HUES6 (cell line): ENCODE measurements at regions not wholly inside any gene's neighbourhood (a gene's known extent, or its start where the extent isn't known, plus 50 kb on each side); places are given as distances from the start of the nearest gene placed in this dataset.

Experiments
- H3K27ac ChIP-seq: 2 replicates; pipeline ENCODE4 v1.7.0; 2013; ENCODE audit warnings: low read depth, mild to moderate bottlenecking, low read length, inconsistent platforms
- H3K27me3 ChIP-seq: 2 replicates; pipeline ENCODE4 v1.6.1; 2013; ENCODE audit warnings: low read length; ENCODE audit not compliant: control insufficient read depth, insufficient read depth
- H3K36me3 ChIP-seq: 2 replicates; pipeline ENCODE4 v1.6.1; 2013; ENCODE audit warnings: low read length; ENCODE audit not compliant: control insufficient read depth, insufficient read depth
- H3K4me1 ChIP-seq: 2 replicates; pipeline ENCODE4 v1.6.1; 2013; ENCODE audit warnings: low read length; ENCODE audit not compliant: control insufficient read depth, insufficient read depth
- H3K4me3 ChIP-seq: 2 replicates; pipeline ENCODE4 v1.5.1; 2013; ENCODE audit warnings: low read depth, low read length
- H3K9ac ChIP-seq: one replicate; pipeline ENCODE4 v1.6.1; 2013; ENCODE audit warnings: mild to moderate bottlenecking, low read length
- H3K9me3 ChIP-seq: 2 replicates; pipeline ENCODE4 v1.6.1; 2013; ENCODE audit warnings: low read depth, low read length; ENCODE audit not compliant: control insufficient read depth, insufficient read depth

- Histone ChIP-seq H3K9me3 (no peaks in the 10 kb centered on the region), H3K4me1 (peaks cover 15% of the 10 kb centered on the region), H3K27me3 (no peaks in the 10 kb centered on the region), H3K27ac (no peak overlapping the region), H3K9ac (no peak overlapping the region), H3K4me3 (no peak overlapping the region), H3K36me3 (no peaks in the 10 kb centered on the region)
Measured at GRCh38 chr9:82116556-82116955, 128.0 kb downstream of the SPATA31D1 start.

GRCh38 chr9:82117026-82117811 is 128.6 kb downstream of the SPATA31D1 start:
- no peaks in the 10 kb centered on the region for H3K27me3 ChIP-seq
- H3K27ac ChIP-seq, result no peak overlapping the region
- H3K4me3 ChIP-seq, result no peak overlapping the region
- H3K36me3 ChIP-seq, result no peaks in the 10 kb centered on the region
- peaks cover 15% of the 10 kb centered on the region for H3K4me1 ChIP-seq
- H3K9ac ChIP-seq, result no peak overlapping the region
- no peaks in the 10 kb centered on the region for H3K9me3 ChIP-seq

- Histone ChIP-seq H3K4me1 (no peaks in the 10 kb centered on the region; the same call in 1 of the 2 replicates), H3K27me3 (no peaks in the 10 kb centered on the region), H3K9me3 (no peaks in the 10 kb centered on the region), H3K4me3 (no peak overlapping the region), H3K36me3 (no peaks in the 10 kb centered on the region), H3K27ac (no peak overlapping the region), H3K9ac (no peak overlapping the region)
Measured at GRCh38 chr9:82122731-82123130, 134.2 kb downstream of the SPATA31D1 start.

GRCh38 chr9:82124090-82124489 is 135.5 kb downstream of the SPATA31D1 start:
- no peak overlapping the region for H3K9ac ChIP-seq
- no peak overlapping the region for H3K27ac ChIP-seq

GRCh38 chr9:82126256-82126655 is 137.7 kb downstream of the SPATA31D1 start:
- H3K9ac ChIP-seq, result no peak overlapping the region
- H3K4me3 ChIP-seq, result no peak overlapping the region
- H3K9me3 ChIP-seq, result no peaks in the 10 kb centered on the region
- H3K36me3 ChIP-seq, result no peaks in the 10 kb centered on the region
- H3K4me1 ChIP-seq, result no peaks in the 10 kb centered on the region
- no peak overlapping the region for H3K27ac ChIP-seq
- H3K27me3 ChIP-seq, result no peaks in the 10 kb centered on the region

More at GRCh38 chr9:82124090-82124489, 135.5 kb downstream of the SPATA31D1 start:
- Histone ChIP-seq H3K36me3 (no peaks in the 10 kb centered on the region), H3K4me1 (no peaks in the 10 kb centered on the region), H3K9me3 (no peaks in the 10 kb centered on the region), H3K4me3 (no peak overlapping the region), H3K27me3 (no peaks in the 10 kb centered on the region)

GRCh38 chr9:82127465-82127864 is 138.9 kb downstream of the SPATA31D1 start:
- no peak overlapping the region for H3K4me3 ChIP-seq
- H3K9me3 ChIP-seq, result no peaks in the 10 kb centered on the region
- H3K36me3 ChIP-seq, result no peaks in the 10 kb centered on the region
- no peak overlapping the region for H3K9ac ChIP-seq
- H3K27me3 ChIP-seq, result no peaks in the 10 kb centered on the region
- no peak overlapping the region for H3K27ac ChIP-seq
- no peaks in the 10 kb centered on the region for H3K4me1 ChIP-seq

- H3K27ac ChIP-seq, result no peak overlapping the region
- no peak overlapping the region for H3K4me3 ChIP-seq
- H3K9ac ChIP-seq, result no peak overlapping the region
- H3K4me1 ChIP-seq, result no peaks in the 10 kb centered on the region
- no peaks in the 10 kb centered on the region for H3K36me3 ChIP-seq
- no peaks in the 10 kb centered on the region for H3K9me3 ChIP-seq
- H3K27me3 ChIP-seq, result no peaks in the 10 kb centered on the region
Measured at GRCh38 chr9:82128011-82128696, 139.6 kb downstream of the SPATA31D1 start.

GRCh38 chr9:82129708-82130107 is 141.1 kb downstream of the SPATA31D1 start:
- no peaks in the 10 kb centered on the region for H3K4me1 ChIP-seq
- H3K27ac ChIP-seq, result no peak overlapping the region
- no peaks in the 10 kb centered on the region for H3K27me3 ChIP-seq

GRCh38 chr9:82130331-82131042 is 141.9 kb downstream of the SPATA31D1 start:
- H3K4me1 ChIP-seq, result no peaks in the 10 kb centered on the region
- H3K4me3 ChIP-seq, result no peak overlapping the region
- no peaks in the 10 kb centered on the region for H3K27me3 ChIP-seq
- no peaks in the 10 kb centered on the region for H3K9me3 ChIP-seq
- no peak overlapping the region for H3K9ac ChIP-seq
- no peak overlapping the region for H3K27ac ChIP-seq
- H3K36me3 ChIP-seq, result no peaks in the 10 kb centered on the region

More at GRCh38 chr9:82129708-82130107, 141.1 kb downstream of the SPATA31D1 start:
- Histone ChIP-seq H3K36me3 (no peaks in the 10 kb centered on the region), H3K9me3 (no peaks in the 10 kb centered on the region), H3K9ac (no peak overlapping the region), H3K4me3 (no peak overlapping the region)

GRCh38 chr9:82131072-82131471 is 142.5 kb downstream of the SPATA31D1 start:
- Histone ChIP-seq H3K9me3 (peaks cover 3% of the 10 kb centered on the region; the same call in 1 of the 2 replicates), H3K4me3 (no peak overlapping the region), H3K9ac (no peak overlapping the region), H3K27me3 (no peaks in the 10 kb centered on the region), H3K4me1 (no peaks in the 10 kb centered on the region), H3K36me3 (no peaks in the 10 kb centered on the region), H3K27ac (no peak overlapping the region)

GRCh38 chr9:82132024-82132423 is 143.5 kb downstream of the SPATA31D1 start:
- Histone ChIP-seq H3K27ac (no peak overlapping the region), H3K4me1 (no peaks in the 10 kb centered on the region), H3K36me3 (no peaks in the 10 kb centered on the region), H3K4me3 (no peak overlapping the region), H3K9me3 (peaks cover 3% of the 10 kb centered on the region), H3K9ac (no peak overlapping the region), H3K27me3 (no peaks in the 10 kb centered on the region)
